Left kidney (tissue), 1 donor: ENCODE measurements at regions not wholly inside any gene's neighbourhood (a gene's known extent, or its start where the extent isn't known, plus 50 kb on each side); places are given as distances from the start of the nearest gene placed in this dataset.

Experiments used
- DNase-seq: peaks from one replicate; pipeline ENCODE4 v3.0.0-alpha.2; 2013

DNA sequence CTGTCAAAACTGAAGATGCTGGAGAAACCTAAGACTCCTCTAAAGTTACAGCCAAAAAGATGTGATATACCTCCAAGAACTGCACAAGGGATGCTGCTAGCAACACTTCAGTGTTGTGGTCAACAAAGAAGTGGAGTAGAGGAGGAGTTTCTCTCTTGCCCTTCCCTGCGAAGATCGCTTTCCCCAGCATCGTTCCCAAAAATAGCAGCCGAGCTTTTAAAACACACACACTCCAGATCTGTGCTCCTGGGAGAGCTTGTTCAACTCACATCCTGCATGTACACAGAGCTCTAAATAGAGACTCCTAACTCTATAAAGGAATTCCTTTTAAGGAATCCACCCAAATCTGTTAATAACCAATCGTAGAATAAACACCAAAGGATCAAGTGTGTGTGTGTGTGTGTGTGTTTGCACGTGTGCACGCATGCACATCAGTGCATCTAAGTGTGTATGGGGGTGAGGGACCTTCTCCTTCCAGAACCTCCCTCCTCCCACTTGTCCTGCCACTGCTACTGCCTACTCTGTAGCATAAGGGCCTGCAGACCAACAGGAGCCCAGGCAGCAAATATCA, 58.5 kb downstream of the PSMG1 start:
- no peak for DNase-seq

DNA sequence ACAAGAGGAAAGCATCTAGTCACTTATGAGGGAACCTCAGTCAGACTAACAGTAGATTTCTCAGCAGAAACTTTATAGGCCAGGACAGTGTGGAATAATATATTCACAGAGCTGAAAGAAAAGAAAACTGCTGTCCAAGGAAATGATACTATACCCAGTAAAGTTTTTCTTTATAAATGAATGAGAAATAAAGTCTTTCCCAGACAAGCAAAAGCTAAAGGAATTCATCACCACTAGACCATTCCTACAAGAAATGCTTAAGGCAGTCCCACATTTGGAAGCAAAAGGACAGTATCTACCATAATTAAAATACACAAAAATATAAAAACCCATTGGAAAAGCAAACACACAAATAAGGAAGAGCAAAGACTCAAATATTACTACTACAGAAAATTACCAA, 59.9 kb downstream of the PSMG1 start:
- no peak for DNase-seq

DNA sequence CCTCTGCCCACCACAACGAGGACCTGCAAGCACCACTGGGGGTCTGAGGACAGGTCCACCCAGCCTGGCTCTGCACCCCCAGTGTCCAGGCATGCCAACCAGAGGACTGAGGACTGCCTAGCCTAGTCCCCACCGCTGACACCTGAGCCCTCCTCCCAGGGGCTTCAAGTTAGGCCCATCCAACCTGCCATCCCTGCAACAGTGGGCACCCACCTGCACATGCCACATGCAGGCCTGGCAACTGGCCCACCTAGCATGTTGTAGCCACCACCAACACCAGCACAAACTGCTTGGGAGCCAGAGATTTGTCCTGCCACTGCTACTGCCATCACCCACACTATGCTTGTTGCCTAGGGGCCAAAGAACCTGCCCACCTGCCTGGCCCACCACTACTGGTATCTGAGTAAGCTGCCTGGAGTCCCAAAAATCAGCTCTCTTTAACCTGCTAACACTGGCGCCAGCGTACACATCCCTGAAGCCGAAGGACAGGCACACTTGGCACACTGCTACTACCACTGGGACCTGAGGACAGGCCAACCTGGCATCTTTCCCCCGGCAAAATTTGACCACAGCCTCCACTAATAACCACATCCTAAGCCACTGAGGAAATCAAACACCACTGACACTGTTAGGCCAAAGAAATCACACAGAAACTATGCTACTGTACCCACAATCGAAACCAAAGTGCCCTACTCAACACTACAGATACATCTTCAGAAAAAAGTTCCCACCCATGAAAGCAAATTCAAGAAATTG, 61.5 kb downstream of the PSMG1 start:
- DNase-seq: no peak

DNA sequence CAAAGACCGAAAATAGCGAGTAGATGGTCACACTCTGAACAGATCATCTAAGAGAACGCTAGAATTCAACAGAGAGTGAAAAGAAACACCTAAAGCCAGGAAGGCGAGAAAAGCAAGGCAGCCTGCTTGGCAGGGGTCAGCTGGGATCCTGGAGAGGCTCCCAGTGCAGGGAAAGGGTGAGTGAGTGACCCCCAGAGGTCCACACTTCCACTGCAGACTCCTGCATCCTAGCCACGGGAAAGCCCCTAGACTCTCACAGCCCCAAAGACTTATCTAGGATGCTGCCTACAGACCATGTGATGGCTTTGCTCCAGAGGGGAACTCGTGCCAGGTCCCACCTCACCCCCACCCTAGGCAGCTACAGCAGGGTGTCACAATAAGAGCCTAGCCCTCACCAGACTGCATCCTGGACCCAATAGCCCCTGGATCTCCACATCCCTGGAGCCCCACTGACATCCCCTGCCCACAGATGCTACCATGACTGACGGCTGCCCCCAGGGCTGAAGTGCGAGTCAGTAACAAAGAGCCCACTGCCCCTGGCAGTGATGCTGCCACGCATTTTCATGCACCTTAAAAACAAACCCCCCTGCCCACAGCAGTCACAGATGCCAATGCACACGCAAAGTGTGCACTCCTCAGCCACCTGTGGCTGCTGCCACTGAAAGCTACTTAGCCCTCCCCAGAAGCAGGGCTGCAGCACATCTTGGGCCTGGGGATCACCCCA, 62.2 kb downstream of the PSMG1 start:
- no peak for DNase-seq

DNA sequence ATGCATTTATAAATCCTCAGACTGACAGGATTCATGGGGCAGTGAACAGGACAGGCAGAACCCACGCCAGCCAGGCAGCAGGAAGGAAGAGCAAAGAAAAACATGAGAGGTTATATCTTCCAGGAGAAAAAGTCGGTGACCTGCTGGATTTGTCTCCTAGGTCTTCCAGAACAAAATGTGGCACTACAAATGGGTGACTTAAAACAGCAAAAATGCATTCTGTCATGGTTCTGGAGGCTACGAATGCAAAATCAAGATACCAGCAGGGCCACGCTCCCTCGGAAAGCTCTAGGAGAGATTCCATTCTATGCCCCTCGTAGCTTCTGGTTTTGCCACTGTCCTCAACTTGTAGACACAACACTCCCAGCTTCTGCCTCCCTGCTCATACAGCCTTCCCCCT, 63.4 kb downstream of the PSMG1 start:
- no peak for DNase-seq

DNA sequence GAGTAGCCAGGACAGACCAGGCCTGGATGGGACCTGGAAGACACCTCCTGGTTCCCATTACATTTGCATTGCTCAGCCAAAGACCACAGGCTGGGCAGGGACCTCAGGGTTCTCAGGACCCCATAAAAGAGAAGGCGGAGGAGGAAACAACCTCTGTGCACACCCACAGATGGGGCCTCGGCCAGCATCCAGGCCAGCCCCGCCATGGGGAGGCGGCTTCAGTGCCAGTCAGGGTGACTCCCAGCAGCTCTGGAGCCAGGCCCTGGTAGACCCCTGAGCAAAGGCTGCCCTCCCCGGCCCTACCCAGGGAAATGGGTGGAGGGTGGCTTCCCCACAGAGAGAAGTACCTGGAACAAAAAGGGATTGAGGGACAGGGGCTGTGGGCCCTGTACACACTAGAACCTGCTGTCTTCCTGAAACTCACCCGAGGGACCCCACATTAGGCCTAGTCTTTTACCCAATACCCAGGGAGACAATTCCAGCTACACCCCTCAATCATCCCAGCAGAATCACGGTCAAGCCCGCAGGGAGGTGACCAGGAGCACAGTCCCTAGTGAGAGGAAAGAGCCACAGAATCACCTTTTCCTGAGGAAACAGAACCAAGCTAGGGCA, 64.5 kb downstream of the PSMG1 start:
- no peak for DNase-seq

DNA sequence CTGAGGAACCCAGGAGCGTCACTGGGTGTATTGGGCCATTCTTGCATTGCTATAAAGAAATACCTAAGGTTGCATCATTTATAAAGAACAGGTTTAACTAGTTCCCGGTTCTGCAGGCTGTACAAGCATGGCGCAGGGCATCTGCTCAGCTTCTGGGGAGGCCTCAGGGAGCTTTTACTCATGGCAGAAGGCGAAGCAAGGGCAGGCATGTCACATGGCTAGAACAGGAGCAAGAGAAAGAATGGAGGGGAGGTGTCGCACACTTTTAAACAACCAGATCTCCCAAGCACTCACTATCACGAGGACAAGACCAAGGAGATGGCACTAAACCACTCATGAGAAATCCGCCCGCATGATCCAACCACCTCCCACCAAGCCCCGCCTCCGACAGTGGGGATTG, 65.2 kb downstream of the PSMG1 start:
- DNase-seq: no peak

DNA sequence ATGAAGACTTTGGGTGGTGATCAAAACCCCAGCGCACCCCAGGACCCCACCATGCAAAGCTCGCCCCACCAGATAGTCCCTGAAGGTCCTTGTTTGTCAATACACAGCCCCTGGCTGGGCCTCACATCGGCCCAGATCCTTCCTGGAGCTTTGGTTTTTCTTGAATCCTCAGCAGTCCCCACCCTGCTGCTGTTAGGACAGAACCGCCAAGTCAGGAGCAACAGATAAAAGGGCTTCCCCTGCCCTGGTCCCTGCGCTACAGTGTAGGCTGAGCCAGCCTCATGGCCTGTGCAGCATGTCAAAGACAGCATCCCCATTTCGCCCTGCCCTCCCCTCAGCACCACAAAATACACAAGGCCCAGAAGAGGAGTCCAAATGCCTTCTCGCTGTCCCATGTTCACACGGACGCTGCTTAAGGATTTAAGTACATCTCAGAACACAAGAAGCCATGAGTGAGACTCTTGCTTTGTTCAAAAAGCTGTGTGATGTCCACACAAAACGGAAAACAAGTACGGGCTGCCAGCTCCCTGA, 65.7 kb downstream of the PSMG1 start:
- DNase-seq: no peak

DNA sequence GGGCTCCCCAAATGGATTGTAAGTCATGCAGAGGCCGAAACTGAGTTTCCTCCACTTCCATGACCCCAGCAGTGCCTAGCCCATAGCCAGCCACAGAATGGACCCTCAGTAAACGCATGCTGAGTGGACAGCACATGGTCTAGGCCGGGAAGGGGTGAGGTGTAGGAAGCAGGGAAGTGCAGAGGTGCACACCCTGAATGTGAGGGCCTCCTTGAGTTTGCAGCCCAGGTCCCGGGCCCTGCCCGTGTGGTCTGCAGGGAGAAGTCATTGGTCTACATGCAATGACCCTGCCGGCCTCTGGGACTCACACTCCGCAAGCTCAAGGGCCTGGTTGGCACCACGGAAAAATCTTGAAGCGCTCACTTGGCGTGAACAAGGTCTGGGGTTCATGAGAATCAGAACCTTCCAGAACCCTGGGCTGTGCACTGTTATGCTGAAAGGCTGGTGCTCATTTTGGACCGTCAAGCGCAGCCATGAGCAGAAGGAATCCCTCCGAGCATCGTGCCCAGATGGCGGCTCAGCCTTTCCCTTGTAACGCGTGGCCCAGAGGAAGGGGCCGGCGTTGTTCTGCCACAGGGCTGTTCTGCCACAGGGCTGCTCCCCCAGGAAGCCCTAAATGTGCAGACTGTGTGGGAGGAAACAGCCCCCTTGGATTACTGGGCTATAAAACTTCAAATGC, 66.4 kb downstream of the PSMG1 start:
- DNase-seq: no peak

DNA sequence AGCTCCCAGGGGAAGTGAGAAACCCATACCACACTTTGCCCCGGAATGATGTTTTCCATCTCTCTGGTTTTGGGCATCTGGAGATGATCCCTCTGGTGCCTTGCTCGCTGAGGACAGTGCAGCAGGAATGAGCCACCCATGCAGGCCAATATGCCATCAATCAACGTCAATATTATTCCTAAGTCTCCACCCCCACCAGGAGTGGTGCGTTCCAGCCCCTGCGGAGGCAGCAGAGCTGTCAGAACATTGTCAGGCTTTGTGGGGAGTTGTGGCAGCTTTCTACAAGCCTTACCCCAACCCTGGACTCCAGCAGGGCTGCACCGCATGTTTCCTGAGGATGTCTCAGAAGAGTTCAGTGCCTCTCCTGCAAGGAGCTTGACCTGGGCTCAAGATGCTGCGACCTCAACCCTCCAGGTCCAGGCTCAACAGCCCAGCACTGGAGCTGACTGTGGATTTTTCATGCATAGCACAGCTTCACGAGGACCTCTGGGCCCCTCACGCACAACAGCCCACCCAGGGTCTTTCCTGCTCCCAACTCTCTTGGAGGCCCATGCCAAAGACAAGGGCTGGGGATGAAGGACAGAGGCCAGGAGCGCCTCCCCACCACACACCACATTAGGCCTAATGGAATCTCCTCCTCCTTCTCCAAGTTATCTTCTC, 67.5 kb downstream of the PSMG1 start:
- DNase-seq: no peak

DNA sequence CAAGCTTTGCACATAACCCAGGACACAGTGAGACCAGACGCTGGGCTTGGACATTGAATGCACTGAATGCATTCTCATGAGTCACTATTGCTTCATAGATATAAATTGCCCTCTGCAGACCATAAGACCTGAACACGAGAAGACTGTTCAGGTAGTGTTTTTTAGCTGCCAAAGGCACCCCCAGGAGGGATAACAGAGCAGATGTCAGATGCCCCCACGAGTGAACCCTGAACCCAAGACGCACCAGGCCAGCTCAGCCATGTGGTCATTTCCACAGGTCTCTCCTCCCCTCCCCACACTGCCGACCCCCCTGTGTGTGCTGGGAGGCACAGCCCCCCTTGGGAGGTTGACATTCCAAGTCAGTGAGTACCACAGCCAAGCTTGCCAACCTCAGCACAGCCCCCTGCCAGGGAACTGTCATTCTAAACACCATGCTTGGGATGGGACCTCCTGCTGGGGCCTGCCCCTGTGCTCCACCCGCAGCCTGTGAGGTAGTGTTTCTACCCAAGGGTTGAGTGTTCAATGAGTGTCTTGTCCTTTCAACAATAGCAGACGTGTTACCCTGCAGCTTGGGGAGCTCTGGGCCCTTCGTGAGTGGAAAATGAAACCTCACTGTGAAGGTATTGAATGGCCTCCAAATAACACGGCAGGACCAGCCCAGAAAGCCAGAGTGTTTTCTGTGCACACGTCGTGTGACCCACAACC, 68.2 kb downstream of the PSMG1 start:
- DNase-seq: no peak

DNA sequence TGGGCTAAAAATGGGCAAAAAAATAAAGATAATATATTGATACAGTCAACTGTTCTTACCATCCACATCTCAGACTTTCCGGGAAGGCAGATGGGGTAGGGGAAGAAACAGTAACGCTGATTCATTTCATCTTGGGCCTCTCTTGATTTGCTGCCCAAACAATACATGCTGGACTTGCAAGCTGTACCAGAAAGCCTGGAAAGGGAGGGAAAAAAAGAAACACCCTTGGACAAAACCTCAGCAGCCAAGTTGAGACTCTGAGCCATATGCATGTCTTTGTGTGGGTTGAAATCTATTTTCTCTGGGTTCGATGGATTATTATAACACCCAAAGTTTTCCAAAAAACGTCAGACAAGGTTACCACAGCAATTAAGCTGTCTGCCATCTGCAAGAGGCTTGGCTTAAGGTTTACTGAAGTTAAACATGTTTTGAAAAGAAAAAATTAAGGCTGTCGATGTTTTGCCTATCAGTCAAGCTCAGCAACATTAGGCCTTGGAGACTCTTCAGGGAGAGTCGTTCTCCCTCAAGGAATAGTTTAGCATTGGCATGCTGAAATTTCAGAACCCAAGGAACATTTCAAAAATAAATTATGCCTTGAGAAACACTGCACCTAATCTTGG, 71.2 kb downstream of the PSMG1 start:
- no peak for DNase-seq

DNA sequence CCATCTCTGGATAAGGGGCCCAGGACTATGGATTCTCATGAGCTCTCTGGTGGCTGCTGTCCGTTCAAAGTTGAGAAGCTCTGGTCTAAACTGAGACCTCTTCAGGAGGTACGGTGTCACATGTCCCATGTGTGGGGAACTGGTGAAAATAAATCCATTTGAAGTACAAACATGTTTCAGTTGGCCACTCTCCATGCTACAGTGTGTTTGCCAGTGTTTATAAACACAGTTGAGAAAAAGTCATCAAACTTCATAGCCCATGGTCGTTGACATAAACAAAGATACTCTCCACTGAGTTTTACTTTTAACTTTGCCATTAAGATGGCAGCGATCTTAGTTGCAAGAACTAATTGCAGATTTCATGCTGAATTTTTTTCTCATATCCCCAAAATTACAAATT, 72.8 kb downstream of the PSMG1 start:
- no peak for DNase-seq

DNA sequence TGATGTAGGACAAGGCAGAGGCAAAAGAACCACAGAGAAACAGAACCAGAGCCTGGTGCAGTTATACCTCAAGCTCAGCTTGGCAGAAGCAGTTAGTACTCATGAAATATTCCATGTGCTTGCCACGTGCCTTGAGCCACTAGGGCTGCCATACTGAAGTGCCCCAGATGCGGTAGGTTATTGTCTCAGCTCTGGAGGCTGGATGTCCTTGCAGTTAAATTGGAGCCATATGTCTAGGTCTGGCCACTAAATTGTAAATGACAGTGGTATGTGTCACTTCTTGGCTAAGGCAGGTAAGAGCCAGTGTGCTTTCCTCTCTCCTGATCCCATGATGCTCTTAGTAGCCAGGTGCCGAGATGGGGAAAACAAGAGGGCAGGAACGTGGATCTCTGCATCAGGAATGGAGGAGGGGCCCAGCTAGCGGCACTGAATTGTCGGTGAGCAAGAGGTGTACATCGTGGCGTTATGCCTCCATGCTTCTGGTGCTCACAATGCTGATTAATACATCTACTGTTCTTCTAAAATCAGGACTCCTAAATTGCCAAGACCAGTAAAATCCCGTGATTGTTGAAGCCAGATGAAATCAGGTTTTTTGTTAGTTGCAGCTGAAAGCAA, 73.5 kb downstream of the PSMG1 start:
- no peak for DNase-seq

DNA sequence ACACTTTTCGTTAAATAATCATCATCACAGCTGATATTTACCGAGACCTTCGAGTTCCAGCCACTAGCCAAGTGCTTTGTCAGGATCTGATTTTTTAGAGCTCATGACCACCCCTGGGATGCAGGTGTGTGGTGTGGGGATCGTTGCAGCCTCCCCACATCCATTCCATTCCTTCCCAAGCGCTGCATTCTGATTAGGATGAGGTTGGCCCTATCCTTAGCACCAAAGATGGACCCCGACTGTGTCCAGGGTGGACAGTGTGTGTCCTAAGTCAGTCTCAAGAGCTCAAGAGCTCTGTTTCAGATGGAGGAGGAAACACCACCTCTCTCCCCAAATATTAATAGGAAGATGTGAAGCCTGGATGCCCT, 74.1 kb downstream of the PSMG1 start:
- DNase-seq: no peak

DNA sequence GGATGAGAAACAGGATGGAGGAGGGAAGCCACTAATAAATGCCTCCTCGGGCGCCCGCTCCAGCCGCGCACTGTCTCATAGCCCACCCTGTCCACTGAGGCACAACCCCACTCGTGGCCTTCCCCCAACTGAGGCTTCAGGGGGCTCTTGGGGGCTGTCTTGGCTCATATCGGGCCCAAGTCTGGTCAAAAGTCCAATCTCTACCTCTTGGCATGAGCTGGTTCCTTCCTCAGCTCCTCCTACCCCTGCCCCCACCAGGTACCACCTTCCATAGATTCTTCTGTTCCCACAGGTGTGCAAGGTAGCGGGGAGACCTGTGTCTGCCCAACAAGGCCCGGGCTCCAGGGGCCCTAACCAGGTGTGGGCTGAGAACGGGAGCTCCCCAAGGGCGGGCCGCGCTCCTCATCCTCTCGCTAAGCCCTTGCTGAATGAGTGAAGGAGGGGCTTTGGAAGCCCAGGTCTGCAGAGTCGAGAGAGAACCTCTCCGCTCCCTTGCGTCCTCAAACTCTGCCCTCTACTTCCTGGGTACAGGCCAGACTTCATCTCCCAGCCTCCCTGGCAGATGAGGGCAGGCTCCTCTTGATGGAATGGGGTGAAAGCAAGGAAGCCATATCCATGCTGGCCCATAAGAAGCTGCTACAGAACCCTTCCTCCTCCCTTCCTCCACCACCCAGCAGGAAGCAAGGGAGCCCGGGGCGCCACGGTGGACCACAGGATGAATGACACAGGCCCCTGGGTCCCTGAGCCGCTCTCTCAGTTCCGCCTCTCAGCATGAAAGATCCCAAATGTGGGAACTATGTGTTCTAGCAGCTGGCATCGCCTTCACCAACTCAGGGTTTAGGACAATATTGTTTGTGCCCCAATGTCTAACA, 74.7 kb downstream of the PSMG1 start:
- no peak for DNase-seq

DNA sequence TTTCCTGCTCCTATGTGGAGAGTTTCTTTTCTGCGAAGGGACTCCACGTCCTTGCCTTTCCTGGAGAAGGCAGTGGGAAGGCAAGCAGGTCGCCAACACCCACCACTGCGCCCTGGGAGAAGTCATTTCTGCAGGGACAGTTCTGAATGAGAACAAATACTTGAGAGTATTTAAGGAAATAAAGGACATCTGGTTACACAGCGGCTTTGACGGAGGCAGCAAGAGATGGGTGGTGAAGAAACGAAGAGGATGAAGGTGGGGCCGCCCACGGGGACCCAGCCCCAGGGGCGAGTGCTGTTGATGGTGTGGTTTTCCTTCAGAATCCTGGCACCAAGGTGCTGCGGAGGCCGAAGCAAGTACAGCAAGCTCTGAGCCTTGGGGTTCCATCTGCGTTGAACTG, 75.5 kb downstream of the PSMG1 start:
- no peak for DNase-seq

DNA sequence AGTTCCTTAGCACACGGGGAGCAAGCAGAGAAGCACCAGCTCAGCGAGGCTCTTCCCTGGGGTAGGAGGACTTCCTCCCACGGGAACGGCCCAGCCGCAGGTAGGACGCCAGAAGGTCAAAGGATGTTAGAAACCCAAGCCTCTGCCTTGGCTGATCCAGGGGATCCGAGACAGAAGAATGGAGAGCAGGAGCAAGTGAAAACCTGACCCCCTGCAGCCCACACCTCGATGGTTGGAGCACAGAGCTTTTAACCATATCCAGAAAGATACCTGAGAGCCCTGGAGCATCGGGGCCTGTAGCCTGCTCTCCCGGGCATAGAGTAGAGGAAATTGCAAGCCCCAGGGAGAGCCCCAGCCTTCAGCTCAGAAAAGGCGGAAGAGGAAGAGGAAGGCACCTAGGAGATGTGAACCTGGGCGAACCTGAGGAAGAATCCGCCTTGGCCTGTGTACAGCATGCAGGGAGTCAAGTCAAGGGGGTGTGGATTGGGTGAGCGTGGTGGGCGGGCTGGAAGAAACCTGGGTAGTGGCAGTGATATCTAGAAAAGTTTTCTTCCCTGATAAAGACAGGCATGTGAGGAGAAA, 76.3 kb downstream of the PSMG1 start:
- DNase-seq: no peak

DNA sequence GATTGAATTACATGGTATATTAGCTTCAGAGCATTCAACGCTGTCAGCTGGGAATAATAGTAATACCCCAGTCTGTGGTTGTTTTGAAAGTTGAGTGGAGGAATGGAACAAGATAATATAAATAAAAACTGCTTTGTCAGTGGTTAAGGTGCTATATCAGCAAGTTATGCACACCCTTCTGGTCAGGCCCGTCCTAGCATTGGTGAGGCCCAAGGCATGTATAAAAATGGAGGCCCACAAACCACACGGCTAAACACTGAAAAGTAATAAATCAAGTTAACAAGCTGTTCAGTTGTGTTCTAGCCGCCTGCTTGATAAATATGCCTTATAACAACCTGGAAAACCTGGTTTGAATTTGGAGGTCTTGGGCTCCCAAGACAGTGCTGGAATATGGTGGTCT, 77.4 kb downstream of the PSMG1 start:
- no peak for DNase-seq
